Right lobe of liver (tissue), 4 donors: ENCODE measurements at regions not wholly inside any gene's neighbourhood (a gene's known extent, or its start where the extent isn't known, plus 50 kb on each side); places are given as distances from the start of the nearest gene placed in this dataset.

Experiments
- CTCF ChIP-seq, 4 donors: fragments of 200-600 bp in 3 of 4; fragments of 450-650 bp in 1 of 4; IDR thresholded peaks; one replicate each; pipeline versions ENCODE4 v1.5.1 to v1.8.0; 2016 to 2022; ENCODE audit warnings: antibody characterized with exemption in 4 of 4, mild to moderate bottlenecking in 2 of 4
- POLR2A ChIP-seq: fragments of 450-650 bp; IDR thresholded peaks from one replicate; pipeline ENCODE4 v1.6.1; 2017; ENCODE audit warnings: antibody characterized with exemption, mild to moderate bottlenecking
- donor health status: DM: no; HTN: no; CAD: no.
- donor health status: DM: no; HTN: no; CAD: no.
- donor health status: DM: no; HTN: yes; CAD: no.

GRCh38 chr16:51248217-51248616, 97.1 kb upstream of the SALL1 start:
- TF ChIP-seq CTCF (IDR thresholded peaks at IDR 0.05) (no peak), POLR2A (no peak)
